HG03097 (cell line): ENCODE measurements at regions not wholly inside any gene's neighbourhood (a gene's known extent, or its start where the extent isn't known, plus 50 kb on each side); places are given as distances from the start of the nearest gene placed in this dataset.

Experiments used
- ATAC-seq: cut with Tn5 transposase; IDR thresholded peaks from one replicate; pipeline ENCODE4 v1.9.1; 2021; ENCODE audit not compliant: unreplicated experiment, low FRiP score

DNA sequence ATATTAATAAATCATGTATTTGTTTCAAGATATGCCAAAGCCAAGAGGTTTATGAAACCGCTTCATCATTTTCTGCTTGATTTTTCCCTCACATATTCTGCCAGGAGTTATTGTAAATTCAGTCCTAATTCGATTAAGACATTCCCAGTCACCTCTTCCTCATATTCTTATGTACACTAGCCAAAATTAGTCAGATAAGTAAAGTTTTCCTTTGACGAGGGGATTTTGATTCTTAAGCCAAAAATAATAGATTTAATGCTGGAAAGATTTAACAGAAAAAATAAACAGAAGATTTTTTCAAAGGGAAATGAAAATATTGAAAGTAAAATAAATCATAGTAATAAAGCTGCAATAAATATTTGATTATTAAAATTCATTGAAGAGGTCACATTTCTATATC is 51.0 kb upstream of the VEGFC start:
- ATAC-seq, result no peak

DNA sequence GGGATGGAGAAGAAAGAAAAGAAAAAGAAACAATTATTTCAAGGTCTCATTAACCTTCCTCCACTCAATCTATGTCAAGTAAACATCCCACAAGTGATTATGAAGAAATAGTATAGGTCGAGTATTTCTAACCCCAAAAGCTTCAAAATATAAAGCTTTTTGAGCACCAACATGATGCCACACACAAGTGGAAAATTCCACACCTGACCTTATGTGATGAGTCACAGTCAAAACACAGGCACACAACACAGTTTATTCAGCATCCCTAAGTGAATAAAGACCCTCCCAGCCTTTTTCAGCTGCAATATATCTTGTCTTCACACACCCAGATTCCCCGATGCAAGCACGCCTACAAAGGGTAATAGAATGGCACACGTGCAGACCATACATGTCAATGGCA is 51.7 kb upstream of the VEGFC start:
- ATAC-seq, result no peak

DNA sequence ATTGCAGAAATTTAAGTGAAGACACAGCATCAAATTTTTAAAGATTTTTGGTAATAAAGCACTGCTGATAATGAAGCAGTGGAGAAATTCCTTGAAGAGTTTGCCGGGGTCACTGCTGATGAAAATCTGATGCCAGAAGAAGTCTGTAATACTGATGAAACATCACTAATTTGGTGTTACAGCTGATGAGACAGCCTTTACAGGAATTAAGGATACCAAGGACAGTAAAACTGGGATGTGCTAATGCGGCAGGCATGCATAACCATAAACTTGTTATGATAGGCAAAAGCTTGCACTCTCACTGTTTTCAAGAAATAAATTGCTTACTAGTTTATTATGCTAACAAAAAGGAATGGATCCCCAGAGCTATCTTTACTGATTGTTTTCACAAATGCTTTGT is 52.9 kb upstream of the VEGFC start:
- no peak for ATAC-seq

DNA sequence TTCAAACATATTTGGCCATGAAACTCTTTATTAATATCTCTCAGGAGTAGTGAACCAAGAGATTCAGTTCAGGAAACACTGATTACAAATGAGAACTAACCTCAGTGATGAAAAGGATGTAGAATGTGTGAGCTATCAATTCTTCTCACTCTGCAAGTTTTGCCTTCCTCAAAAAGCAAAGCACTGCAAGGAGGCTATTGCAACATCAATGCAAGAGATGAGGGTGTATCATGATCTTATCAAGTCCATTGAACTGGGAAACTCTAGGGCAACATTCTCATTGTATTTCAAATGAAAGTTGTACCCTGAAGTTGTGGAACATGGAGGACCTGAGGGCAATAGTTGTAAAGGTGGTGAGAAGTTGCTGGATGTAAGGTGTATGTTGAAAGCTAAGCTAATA is 56.4 kb upstream of the VEGFC start:
- ATAC-seq, result no peak

DNA sequence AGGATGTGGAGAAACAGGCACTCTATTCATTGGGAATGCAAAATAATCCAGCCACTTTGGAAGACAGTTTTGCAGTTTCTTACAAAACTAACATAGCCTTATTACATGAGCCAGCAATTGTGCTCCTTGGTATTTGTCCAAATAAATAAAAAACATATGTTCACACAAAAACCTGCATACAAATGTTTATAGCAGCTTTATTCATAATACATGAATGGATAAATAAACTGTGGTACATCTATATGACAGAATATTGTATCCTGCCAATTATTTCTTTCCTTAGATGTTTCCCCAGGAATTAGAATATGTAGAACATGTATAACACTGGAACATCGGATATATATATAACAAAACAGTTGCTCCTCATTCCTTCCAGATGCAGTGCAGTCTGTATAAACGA is 57.7 kb upstream of the VEGFC start:
- ATAC-seq, result no peak

DNA sequence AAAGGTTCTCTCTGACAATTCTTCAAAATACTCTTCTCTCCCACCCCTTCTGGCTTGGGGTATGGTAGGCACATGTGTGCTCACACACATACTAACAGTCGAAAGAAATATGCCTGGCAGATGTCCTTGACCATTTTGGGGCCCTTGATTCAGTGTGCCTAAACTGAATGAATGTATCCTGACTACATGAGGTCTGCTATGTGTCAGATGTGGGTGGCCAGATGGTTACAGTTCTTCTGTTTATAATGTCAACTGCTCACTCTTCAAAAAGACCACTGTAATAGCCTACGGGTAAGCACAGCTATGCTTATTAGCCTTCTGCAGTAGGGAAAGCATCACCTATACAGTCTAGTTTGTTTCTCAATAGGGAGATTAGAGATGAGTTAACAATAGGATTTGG is 63.7 kb upstream of the VEGFC start:
- no peak for ATAC-seq

DNA sequence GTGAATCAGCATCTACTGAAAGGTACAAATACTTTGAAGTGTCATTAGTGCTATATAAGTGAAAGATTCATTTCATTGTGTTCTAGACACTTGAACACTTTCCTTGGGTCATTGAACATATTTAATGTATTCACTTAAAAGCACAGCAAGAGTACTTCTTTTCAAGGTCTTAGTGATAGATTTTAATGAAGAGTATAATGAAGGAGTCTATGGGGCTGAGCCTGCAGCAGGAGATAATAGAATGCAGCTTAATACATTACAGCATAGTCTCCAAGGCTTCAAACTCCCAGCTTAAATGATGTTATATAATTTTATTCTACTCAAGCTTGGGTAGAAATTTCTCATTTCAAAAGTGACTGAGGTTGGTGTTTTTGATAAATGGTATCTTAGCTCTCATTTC is 66.1 kb upstream of the VEGFC start:
- ATAC-seq, result no peak

DNA sequence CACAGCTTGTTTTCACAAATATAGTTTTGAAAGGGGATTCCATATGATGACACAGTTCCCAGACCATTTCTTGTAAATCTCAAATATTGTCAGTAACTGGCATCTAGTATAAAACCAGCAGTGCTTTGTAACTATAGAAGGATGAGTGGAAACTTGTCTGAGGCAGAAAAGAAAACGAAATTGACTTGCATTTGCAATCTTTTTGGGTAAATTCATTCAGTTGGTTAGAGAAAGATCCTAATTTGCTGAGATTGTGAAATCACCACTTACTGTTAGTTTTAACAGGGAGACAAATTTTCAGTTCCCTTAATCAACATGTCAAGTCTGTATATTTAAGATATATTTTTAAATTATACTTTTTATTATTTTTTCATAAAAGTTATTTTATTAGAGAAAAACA is 71.5 kb upstream of the VEGFC start:
- ATAC-seq, result no peak

DNA sequence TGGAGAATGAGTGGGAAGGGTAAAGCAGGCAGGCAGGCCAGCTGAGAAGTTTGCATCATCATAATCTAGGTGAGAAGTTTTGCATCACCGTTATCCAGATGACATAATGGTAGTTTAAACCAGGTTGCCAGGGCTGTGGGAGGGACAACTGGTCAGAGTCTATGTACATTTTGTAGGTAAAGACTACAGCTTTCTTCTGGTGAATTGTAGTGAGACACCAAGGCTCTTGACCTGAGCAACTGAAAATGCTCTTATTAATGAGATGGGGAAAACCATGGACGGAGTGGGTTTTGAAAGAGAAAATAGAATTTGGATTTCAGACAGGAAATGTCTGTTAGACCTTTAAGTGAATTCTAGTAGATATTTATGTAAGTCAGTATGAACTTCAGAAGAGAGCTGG is 76.0 kb upstream of the VEGFC start:
- ATAC-seq, result no peak

DNA sequence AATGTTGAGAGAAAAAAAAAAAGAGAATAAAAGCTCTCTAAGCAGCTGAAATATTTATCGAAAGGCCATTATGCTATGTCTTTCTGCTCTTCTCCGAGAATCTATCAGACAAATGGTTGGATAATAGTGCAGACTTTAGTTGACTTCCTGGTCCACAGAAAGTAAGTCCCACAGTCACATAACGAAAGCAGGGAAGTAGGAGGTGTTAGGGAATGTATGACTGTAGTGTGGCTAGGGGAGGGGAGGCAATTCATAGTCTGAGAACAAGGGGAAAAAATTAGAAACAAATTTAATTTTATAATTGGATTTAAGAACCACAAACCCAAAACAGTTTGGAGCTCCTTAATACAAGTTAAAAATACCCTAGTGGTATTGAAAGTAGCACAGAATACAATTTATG is 79.7 kb upstream of the VEGFC start:
- ATAC-seq, result no peak

DNA sequence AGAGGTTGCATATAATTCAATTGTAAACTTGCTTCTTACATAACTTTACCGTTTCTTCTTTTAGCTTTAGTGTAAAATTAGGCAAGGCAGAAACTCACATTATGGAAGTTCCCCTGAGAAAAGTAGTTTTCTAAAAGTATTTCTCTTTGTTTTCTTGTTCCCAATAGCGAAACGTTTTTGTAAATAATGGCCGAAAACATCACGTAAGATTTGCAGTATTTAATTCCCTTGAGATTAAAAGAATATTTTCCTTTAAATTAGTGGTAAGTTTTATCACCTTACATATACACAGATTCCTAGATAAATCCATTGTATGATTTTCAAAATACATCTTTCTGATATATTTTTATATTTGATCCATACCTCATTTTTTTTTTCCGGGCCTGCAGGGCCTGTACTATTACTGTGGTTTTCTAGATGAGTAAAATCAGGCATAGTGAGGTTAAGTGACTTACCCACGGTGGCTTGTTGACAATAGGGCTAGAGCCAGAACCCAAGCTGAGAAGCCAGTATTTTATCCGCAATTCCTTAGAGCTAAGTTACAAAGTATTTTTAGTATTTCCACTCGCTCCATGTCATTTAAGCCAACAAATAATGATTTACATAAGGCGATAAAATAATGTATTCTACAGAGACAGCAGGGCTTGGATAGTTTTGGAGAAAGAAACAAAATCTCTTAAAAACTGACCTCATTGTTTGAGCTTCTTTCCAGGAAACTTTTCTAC is 82.2 kb upstream of the VEGFC start:
- no peak for ATAC-seq

DNA sequence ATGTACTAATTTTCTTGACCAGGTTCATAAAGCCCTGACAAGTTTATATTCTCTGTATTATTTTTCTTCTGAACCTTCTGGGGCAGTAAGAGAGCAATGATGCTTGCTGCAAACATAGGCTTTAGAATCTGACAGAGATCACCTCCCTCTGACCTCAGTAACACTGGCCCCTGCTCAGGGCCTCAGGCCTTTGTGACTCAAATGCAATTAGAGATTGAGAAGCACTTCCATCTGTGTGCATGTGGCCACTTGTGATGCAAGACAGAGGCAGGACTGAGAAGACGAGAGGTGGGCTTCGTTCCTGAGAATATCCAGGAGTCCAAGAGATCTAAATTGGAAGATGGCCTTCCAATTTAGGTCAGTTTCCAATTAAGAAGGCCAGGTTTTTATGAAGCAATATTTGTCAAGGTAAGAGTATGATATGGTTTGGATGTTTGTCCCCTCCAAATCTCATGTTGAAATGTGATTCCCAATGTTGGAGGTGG is 82.8 kb upstream of the VEGFC start:
- no peak for ATAC-seq

DNA sequence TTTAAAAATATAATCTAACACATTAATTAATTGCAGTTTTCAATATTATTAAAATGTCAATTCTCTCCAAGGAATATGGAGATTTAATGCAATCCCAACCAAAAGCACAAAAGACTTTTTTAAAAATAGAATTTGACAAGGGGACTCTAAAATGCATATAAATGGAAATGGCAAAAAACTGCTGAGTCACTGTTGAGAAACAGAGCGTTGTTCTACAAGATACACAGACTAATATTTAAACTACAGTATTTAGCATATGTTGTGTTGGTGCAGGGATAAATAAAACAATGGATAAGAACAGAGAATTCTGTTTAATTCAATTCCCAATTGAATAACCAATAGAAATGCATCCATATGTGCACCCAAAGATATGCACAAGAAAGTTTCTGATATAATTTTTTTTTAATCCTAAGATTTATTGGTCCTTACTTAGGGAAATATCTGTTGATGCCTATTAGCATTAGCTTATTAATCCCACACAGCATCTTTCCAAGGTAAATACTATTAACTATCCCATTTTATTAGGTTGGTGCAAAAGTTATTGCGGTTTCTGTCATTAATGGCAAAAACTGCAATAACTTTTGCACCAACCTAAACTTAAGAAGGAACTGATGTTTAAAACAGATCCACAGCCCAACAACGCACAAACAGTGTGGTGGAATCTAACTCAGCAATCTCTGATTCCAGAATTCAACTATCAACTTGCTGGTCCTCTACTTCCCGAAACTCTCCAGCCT is 86.8 kb upstream of the VEGFC start:
- ATAC-seq, result no peak

DNA sequence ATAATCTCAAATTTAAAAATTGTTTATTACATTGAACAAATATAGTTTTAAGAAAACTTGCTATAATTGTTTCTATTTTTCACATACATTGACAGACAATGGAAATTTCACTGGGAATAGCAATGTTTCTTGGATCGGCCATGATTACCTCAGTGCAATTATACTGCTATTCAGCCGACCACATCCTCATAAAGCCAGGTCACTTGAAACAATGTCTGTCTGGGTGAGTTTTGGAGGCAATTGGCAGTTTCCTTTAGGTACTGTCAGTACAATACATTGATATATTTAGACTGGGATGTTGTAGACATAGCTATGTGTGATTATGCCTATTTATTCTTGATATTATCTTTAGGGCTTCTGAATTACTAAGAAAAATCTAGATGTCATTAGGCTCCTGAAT is 89.5 kb upstream of the VEGFC start:
- ATAC-seq, result no peak

DNA sequence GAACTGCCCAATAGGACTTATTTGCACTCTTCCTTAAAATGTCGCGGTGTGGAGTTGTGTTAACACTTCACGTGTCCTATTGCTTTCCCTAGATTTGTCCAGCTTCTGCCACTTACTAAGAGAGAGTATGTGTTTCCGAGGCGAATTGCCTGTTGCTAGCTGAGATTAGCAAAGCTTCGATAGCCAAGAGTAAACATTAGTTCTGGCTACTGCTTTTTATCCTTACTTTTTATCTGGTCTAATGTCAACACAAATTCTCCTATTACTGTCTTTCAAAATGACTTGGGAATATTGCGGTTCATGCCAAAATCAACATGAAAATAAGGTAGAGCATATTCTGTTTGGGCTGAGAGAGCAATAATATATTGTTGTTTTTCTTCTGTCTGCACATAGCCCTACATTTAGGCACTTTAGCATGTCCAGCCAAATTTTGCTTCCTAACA is 90.4 kb upstream of the VEGFC start:
- no peak for ATAC-seq

DNA sequence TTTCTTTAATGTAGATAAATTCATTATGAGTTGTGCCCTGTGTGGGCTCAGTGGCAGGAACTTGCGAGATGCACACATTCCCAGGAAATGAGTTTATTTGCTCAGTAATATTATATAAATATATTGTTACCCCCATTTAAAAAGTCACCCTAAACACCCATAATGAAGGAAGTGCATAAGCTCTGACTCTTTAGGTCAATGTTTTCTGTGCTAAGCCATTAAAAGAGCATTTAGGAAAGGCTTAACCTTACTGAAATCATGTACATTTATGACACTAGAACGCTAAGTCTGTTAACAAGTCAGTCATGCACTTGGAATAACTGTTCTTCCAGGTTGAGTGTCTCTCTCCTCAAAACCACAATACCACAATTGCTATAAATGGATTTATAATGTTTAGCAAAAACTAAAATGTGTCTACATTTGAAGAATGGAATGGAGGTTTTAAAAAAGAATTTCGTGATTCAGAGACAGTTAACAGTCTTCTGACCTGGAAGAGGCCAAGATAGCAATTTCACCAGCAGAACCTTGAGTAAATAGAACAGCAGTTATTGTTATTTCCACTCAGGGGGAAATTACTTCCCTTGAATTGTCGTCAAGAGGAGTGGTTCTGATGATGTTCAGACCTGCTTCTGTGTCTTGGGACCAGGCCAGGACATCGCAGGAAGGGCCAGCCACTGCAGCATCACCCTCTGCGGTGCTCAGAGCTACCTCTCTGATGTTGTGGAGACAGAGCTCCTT is 91.1 kb upstream of the VEGFC start:
- ATAC-seq, result no peak

DNA sequence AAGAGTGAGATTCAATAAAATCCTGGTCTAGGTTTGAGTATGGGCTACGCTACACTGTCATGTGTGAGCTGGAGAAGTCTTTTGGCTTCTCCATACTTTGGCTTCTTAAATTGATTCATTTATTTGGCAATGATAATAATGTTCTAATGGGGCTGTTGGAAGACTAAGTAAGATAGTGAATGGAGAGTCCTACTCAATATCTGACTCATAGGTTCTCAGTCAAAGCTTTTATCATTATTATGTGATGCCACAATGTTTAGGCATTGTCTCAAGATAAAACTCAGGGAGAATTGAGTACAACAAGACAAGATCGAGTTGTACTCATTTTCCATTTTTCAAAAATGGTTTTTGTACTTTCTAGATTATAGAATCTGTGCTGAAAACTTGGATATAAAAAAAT is 92.5 kb upstream of the VEGFC start:
- ATAC-seq, result no peak

DNA sequence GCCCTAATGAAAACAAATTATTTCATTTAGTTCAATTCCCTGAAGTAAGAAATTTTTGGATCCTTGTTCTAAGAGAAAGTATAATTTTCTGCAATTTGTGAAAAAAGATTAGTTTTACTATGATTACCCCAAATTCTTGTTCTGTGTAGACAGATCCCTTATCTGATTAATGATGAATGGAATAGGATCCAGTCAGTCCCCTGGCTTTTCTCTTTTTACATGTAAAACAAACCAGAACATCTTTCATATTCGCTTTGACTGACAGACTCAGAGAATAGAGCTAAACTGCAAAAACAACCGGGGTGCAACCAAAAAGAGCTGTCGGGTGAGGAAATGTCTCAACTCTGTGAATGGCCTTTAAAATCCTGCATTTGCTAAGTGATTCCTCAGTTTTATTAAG is 93.4 kb upstream of the VEGFC start:
- no peak for ATAC-seq

DNA sequence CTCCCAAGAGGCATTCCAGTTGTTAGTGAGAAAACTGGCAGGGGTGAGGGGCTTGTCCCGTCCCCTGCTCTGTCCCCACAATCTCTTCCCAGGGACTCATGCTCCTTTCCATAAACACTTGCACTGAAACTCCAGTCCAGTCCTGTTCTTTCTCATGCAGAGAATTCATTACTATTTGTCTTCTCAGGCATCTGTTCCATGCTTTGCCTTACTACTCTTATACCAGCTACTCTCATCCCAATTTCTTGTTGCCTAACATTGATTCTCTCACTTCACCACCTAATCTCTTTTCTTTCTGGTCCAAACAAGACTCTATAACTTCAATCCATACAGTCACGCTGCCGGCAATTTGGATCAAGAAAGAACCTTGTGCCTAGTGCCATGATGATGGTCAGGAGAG is 97.1 kb upstream of the VEGFC start:
- no peak for ATAC-seq

DNA sequence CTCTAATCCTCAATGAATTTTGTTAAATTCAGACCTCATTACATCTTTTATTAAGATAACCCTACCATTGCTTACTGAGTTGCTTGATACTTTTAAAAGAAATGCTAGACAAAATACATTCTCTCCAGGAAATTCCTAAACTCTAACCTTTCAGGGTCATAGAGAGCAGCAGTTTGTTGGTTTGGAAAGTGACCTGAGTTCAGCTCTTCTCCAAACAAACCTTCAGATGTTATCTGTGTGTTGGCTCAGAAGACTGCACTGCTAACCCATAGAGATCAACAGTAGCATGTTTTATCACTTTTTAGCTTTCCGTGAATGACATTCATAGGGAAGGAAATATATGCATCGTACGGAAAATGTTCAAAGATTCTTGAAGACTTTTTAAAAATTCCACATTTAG is 101.8 kb upstream of the VEGFC start:
- no peak for ATAC-seq

DNA sequence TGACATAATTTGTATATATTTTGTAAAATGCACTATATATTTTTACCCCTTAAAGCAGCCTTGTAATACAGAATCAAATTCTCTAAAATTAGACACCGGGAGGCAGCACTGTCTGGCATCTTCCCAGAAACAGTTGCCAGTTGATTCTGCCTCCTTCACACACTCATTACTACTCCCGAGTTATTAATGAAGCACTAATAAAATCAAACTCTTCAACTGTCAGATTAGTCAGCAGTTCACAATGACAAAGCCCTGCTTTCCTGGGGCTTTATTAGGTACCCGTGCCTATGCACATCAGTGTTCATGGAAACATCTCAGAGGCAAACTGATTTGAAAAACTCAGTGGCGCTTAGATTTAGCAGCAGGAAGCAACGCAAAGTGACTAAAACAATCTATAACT is 103.5 kb upstream of the VEGFC start:
- no peak for ATAC-seq

DNA sequence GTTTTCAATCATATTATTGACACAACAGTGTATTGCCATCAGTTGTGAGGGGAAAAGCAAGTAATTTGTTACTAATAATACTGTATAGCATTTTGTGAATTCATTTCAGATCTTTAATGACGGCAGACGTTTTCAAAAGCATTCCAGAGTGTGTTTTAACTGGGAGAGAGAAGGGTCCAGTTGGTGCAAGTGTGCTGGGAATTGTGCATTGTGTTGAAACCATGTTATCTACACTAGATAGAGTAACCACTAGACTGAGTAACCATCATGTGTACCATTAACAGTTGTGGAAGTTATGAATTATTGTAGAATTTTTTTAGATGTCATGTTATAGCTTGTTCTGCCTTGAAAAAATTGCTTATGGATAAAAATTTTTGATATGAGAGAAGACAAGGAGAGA is 104.5 kb upstream of the VEGFC start:
- ATAC-seq, result no peak
